GM19240 (cell line): ENCODE measurements at regions not wholly inside any gene's neighbourhood (a gene's known extent, or its start where the extent isn't known, plus 50 kb on each side); places are given as distances from the start of the nearest gene placed in this dataset.

Experiments
- DNase-seq: peaks from one replicate; pipeline ENCODE4 v3.0.0; 2011; ENCODE audit warnings: low spot score; ENCODE audit not compliant: insufficient read length

GRCh38 chr1:81700728-81701470 is 99.8 kb upstream of the ADGRL2 start:
- DNase-seq = no peak

DNA sequence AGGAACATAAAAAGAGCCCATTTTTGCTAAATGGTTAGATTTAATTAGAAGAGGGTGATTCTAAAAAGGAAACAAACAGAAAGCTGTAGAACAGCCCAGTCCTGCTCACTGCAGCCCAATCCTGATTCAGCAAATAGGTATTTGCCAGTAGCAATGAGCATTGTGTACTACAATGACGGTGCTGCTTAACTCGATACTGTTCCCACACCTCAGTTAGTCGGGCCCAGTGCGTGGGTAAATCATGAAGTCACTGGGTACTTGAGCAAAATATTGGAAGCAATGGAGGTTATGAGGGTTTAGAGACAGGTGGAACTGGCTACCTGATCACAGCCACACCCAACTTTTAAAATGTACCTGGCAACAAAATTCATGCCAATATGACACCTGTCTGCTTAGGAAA is 101.5 kb upstream of the ADGRL2 start:
- DNase-seq = no peak

GRCh38 chr1:81695741-81696140 is 105.0 kb upstream of the ADGRL2 start:
- no peak for DNase-seq

- DNase-seq = no peak
These were observed 107.4 kb upstream of the ADGRL2 start for GRCh38 chr1:81693316-81693715.

DNA sequence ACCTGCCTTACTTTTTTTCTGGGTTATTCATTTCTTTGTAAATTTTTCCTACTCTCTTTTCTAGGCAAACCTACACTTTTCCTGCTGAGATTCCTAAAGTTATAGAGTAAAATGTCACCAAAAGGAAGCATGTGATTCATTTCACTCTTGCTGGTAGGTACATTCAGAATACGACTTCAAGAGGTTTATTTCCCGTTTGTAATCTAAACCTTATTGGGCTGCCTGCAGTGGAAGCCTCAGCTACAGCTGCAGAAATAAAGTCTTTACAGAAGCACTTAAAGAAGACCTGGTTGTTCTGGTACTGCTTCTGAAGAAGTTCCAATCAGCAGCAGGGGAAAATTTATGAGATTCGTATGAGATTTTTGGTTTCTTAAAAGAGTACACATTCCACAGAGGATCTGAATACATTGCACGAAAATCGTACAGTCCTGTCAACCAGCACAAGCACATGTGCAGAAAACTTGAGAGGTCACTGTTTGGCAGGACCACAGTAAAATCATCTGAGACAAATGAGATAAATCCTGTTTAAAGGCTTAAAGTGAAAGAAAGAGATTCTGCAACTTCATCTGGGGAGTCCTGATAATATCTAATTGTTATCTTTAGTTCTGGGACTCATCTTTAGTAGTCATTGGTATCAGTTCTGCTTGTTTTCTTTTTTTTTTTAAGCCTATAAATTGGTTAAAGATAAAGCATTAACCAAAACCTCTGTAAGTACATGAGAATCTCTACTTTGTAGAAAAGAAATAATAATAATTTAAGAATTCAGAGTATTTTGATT is 109.9 kb upstream of the ADGRL2 start:
- DNase-seq = no peak

DNA sequence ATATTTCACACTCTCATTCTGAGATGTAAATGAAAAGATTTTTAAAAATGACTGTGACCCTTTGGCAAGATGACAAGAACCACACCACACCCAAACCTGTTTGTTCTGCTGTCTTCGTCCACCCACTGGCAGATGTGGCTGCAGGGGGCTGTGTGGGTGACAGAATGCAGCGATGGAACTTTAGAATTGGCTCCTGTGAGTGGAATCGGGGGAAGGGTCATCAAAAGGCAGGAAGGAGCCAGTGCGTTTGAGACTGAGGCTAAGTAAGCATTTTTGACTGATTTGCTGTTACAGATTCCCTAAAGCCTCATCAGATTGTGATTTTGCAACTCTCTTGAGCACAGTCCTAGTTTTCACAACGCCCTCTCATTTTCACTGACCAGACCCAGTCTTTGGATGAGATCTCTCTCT is 111.2 kb upstream of the ADGRL2 start:
- no peak for DNase-seq

- no peak for DNase-seq
These were observed 118.2 kb upstream of the ADGRL2 start for GRCh38 chr1:81682490-81682889.

DNA sequence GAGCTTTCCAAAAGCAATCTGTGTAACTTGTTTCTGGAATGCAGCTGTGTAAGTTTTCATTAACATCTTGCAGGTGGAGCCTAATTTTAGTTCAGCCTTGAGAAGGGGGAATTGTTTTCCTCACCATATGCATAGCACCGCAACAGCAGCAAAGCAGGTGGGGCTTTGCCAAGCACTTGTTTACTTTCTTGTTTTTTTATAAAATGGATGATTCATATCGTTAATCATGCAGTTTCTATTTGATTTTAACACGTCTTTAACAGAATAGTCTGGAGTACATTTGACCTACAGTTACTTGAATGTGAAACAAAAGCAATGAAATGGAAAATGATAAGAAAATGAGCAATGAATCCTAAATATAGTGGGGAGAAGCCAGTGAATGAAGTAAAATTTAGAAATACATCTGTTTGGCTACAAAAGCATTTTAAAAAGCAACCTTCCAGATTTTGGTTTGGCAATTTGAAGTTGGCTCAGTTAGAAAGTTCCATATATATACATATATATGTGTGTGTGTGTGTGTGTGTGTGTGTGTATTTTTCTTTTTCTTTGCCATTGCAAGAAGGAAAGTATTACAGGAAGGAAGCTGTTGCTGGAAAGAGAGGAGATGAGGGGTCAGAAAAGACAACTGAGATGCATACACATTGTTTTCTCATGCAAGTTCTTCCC is 119.0 kb upstream of the ADGRL2 start:
- no peak for DNase-seq

DNA sequence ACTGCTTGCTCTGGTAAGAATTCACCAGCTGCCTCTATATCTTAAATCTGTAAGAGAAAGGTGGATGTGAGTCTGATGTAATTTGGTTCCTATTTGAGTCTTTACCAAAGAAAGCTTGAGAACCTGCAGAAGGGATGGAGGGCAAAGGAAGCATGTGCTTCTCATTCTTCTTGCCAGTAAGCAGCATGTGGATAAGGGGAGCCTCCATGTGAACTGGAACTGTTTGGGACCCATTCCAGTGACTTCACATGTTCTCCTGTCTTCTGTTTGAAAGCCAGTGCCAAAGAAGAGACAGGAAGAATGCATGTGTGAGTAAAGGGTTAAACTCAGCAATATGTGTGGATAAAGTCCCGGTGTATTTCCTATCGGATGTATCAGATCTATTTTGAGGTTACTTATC is 119.6 kb upstream of the ADGRL2 start:
- DNase-seq = no peak

GRCh38 chr1:81679942-81680341 is 120.8 kb upstream of the ADGRL2 start:
- no peak for DNase-seq

- no peak for DNase-seq
These were observed 122.0 kb upstream of the ADGRL2 start for GRCh38 chr1:81678779-81679178.

DNA sequence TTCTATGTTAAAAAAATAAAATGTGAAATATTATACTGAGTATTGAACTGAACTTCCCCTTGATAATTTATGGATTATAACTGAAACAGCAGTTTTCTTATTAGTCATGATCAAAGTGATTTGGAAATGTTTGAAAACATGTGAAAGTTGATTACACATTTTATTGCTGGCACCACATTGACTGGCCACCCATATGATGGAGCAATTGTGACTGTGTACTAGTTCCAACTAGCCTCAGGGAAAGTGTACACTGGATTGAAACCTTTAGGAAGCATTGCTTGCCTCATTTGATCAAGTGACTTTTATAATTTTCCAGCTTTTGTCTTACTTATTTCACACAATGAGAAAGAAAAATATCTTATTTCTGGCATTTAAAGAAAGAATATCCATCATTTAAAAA is 128.0 kb upstream of the ADGRL2 start:
- DNase-seq = no peak

DNA sequence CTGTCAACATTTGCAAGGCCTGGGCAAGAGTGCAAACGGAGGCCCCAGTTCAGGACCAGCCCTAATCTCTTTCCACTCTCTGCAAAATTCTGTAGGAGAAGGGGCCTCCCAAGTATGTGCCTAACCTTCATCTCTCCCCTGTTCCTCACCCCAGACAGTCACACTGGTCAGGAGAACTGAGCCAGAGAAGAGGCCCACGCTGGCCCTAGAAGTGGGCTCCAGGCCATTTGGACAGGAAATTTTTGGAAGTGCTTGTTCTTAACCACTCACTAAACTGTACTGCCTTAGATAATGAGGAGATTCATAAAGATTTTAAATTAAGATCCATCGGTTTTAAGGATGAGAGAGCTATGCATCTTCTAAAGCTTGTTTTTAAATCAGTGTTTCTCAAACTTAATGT is 129.7 kb upstream of the ADGRL2 start:
- no peak for DNase-seq

DNA sequence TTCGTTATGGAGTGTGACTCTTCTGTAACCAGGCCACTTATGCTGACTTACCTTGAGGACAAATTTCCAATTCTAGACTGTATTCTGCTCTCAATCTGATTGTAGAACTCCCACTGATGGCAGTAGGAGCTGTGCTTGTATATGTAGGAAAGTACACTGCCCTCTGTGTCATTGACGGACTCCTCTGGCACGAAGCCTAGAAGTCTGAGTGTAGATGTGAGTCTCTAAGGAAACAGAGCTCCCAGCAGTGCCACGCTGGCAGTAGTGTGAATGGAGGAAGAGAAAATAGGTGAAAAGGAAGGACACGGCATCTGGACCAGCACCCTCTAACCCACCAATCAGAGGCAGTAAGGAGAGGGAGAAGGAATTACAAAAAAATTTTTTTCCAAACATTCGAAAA is 130.4 kb upstream of the ADGRL2 start:
- DNase-seq = no peak

- DNase-seq = no peak
These were observed 134.1 kb upstream of the ADGRL2 start for GRCh38 chr1:81666586-81666985.

DNA sequence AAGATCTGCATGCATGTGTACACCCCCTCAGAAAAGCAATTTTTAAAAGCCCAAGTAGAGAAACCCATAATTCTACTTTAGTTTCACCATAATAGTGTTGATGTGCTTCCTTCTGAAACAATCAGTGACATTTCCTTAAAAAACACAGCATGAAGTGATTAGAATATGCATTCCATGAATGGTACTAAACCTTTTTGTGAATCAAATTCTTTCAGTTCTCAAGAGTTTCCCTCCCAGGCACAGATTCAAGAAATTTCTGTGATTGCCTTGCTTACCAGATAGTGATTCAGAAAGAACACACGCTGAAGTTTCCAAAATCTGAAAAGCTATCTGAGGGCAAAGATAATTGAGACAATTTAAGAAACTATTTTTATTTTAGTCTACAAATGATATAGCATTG is 136.4 kb upstream of the ADGRL2 start:
- no peak for DNase-seq

- DNase-seq = no peak
These were observed 137.7 kb upstream of the ADGRL2 start for GRCh38 chr1:81662913-81663526.

GRCh38 chr1:81660286-81660685 is 140.4 kb upstream of the ADGRL2 start:
- DNase-seq = no peak

GRCh38 chr1:81654657-81655056 is 146.1 kb upstream of the ADGRL2 start:
- DNase-seq = no peak

GRCh38 chr1:81654147-81654546 is 146.6 kb upstream of the ADGRL2 start:
- DNase-seq = no peak

DNA sequence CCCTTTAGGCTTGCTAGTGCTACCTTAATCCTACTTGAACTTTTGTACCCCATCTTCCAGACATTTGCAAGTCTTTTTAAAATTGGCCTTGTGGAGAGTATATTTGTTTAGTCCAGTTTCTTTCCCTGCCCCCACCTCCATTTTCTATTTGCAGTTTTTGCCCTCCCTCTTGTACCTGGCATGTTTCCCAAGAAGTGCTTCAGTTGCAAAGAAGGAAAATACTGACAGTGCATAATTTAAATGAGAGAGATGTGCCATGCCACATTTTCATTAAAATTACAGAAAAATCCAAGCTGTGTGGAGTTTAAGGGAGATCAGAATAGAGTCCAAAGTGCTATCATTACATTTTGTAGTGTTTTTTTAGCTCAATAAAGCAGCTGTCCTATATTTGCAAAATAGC is 150.0 kb upstream of the ADGRL2 start:
- no peak for DNase-seq

DNA sequence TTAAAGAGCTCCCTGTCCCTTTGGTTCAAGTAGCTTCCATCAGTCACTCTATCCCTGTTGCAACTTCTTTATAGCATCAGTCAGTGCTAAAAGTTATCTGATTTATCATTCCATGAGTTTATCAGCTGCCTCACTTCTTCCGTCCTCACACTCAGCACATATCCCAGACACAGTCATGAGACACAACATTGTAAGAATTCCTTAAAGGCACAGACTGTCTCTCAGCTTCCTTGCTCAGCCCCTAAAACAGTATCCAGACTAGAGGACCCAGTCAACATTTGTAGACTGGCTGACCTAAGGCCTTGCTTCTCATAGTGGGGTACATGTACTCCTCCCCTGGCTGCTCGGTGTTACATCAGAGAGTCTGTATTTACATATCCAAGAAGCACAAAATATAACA is 164.9 kb upstream of the ADGRL2 start:
- no peak for DNase-seq
